ENCODE measurements at regions not wholly inside any gene's neighbourhood (a gene's known extent, or its start where the extent isn't known, plus 50 kb on each side); places are given as distances from the start of the nearest gene placed in this dataset.
"Not testable (repeated sequence)": the region's sequence is repeated elsewhere in the genome, so short reads cannot be mapped to it uniquely, and the experiment has no call there.

- H3K27ac ChIP-seq = no peak overlapping the region
- H3K4me3 ChIP-seq = no peak overlapping the region
- no peaks in the 10 kb centered on the region for H3K4me1 ChIP-seq
- no peaks in the 10 kb centered on the region for H3K27me3 ChIP-seq
- H3K36me3 ChIP-seq = no peaks in the 10 kb centered on the region
- no peak for ATAC-seq
- no peak for DNase-seq
- no peaks in the 10 kb centered on the region for H3K9me3 ChIP-seq
- TF ChIP-seq CTCF (IDR thresholded peaks at IDR 0.05) = no peak
- intact Hi-C loops (cut with DNase I) = no loop called here
These were observed 233.7 kb upstream of the CWC22 start for GRCh38 chr2:180240774-180241173.

GRCh38 chr2:180238729-180239128 lies 231.6 kb upstream of the CWC22 start:
- no peak for ATAC-seq
- intact Hi-C loops (cut with DNase I) = no loop called here
- Histone ChIP-seq H3K9me3 (no peaks in the 10 kb centered on the region), H3K4me3 (no peak overlapping the region), H3K36me3 (no peaks in the 10 kb centered on the region), H3K27ac (no peak overlapping the region), H3K27me3 (no peaks in the 10 kb centered on the region), H3K4me1 (no peaks in the 10 kb centered on the region)
- TF ChIP-seq CTCF (IDR thresholded peaks at IDR 0.05) = no peak
- no peak for DNase-seq

GRCh38 chr2:180236061-180236460 lies 229.0 kb upstream of the CWC22 start:
- H3K27me3 ChIP-seq; intact Hi-C loops (cut with DNase I): not testable (repeated sequence)

GRCh38 chr2:180235506-180235905 lies 228.4 kb upstream of the CWC22 start:
- ATAC-seq; DNase-seq; intact Hi-C loops (cut with DNase I); H3K27ac ChIP-seq; H3K4me1 ChIP-seq; H3K4me3 ChIP-seq; H3K9me3 ChIP-seq; H3K36me3 ChIP-seq; H3K27me3 ChIP-seq: not testable (repeated sequence)

More at GRCh38 chr2:180236061-180236460, 229.0 kb upstream of the CWC22 start:
- H3K4me1 ChIP-seq, H3K4me3 ChIP-seq, ATAC-seq, H3K9me3 ChIP-seq, DNase-seq, H3K36me3 ChIP-seq, H3K27ac ChIP-seq: not testable (repeated sequence)

GRCh38 chr2:180234991-180235390 lies 227.9 kb upstream of the CWC22 start:
- H3K27ac ChIP-seq; ATAC-seq; H3K4me3 ChIP-seq; intact Hi-C loops (cut with DNase I); H3K9me3 ChIP-seq; H3K4me1 ChIP-seq; H3K36me3 ChIP-seq; H3K27me3 ChIP-seq; DNase-seq: not testable (repeated sequence)

- Histone ChIP-seq H3K36me3 (no peaks in the 10 kb centered on the region), H3K27ac (no peak overlapping the region), H3K4me1 (no peaks in the 10 kb centered on the region), H3K4me3 (no peak overlapping the region), H3K9me3 (no peaks in the 10 kb centered on the region), H3K27me3 (no peaks in the 10 kb centered on the region)
- no peak for DNase-seq
- TF ChIP-seq CTCF (IDR thresholded peaks at IDR 0.05) = no peak
- intact Hi-C loops (cut with DNase I) = no loop called here
- peak; percentile 63 for ATAC-seq
These were observed 223.9 kb upstream of the CWC22 start for GRCh38 chr2:180231015-180231414.

- ATAC-seq = no peak
- TF ChIP-seq CTCF (IDR thresholded peaks at IDR 0.05) = no peak
- H3K27ac ChIP-seq = no peak overlapping the region
- no peaks in the 10 kb centered on the region for H3K9me3 ChIP-seq
- H3K4me3 ChIP-seq = no peak overlapping the region
- no peaks in the 10 kb centered on the region for H3K4me1 ChIP-seq
- intact Hi-C loops (cut with DNase I) = no loop called here
- DNase-seq = no peak
- H3K27me3 ChIP-seq = no peaks in the 10 kb centered on the region
- H3K36me3 ChIP-seq = no peaks in the 10 kb centered on the region
These were observed 220.4 kb upstream of the CWC22 start for GRCh38 chr2:180227461-180227860.
